C4-2B (cell line): ENCODE measurements at regions not wholly inside any gene's neighbourhood (a gene's known extent, or its start where the extent isn't known, plus 50 kb on each side); places are given as distances from the start of the nearest gene placed in this dataset.
A peak's percentile ranks its signal among the peaks of the same experiment; 100 is the strongest.

Experiments used
- H3K27ac ChIP-seq: fragments of 450-650 bp; 2 replicates; pipeline ENCODE4 v1.5.1; 2017
- ZFX ChIP-seq: fragments of 450-650 bp; IDR thresholded peaks from 2 replicates; pipeline ENCODE4 v1.6.1; 2017
- TF ChIP-seq, protein P1 (sequence below): fragments of 450-650 bp; conservative IDR thresholded peaks from 2 replicates; pipeline ENCODE4 v1.5.1; 2017; ENCODE audit warnings: mild to moderate bottlenecking

GRCh38 chr1:39110882-39111281, 84.7 kb downstream of the NDUFS5 start:
- no peak for TF ChIP-seq ZFX
- TF ChIP-seq, protein P1, sequence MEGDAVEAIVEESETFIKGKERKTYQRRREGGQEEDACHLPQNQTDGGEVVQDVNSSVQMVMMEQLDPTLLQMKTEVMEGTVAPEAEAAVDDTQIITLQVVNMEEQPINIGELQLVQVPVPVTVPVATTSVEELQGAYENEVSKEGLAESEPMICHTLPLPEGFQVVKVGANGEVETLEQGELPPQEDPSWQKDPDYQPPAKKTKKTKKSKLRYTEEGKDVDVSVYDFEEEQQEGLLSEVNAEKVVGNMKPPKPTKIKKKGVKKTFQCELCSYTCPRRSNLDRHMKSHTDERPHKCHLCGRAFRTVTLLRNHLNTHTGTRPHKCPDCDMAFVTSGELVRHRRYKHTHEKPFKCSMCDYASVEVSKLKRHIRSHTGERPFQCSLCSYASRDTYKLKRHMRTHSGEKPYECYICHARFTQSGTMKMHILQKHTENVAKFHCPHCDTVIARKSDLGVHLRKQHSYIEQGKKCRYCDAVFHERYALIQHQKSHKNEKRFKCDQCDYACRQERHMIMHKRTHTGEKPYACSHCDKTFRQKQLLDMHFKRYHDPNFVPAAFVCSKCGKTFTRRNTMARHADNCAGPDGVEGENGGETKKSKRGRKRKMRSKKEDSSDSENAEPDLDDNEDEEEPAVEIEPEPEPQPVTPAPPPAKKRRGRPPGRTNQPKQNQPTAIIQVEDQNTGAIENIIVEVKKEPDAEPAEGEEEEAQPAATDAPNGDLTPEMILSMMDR, result no peak

GRCh38 chr1:39113109-39113743, 87.1 kb downstream of the NDUFS5 start:
- TF ChIP-seq ZFX, result no peak
- TF ChIP-seq, protein P1, result no peak
- no peak overlapping the region for H3K27ac ChIP-seq

More at GRCh38 chr1:39110882-39111281, 84.7 kb downstream of the NDUFS5 start:
- H3K27ac ChIP-seq, result no peak overlapping the region

- TF ChIP-seq ZFX, result no peak
- H3K27ac ChIP-seq, result no peak overlapping the region
These were observed 89.0 kb upstream of the MACF1 start for GRCh38 chr1:39115271-39116110.

GRCh38 chr1:39116116-39116607, 88.3 kb upstream of the MACF1 start:
- TF ChIP-seq ZFX, result no peak
- TF ChIP-seq, protein P1, result no peak
- H3K27ac ChIP-seq, result no peak overlapping the region

- peak overlapping the region; percentile 51; the same call in 1 of the 2 replicates for H3K27ac ChIP-seq
- TF ChIP-seq, protein P1, result no peak
- no peak for TF ChIP-seq ZFX
These were observed 87.4 kb upstream of the MACF1 start for GRCh38 chr1:39116860-39117728.

DNA sequence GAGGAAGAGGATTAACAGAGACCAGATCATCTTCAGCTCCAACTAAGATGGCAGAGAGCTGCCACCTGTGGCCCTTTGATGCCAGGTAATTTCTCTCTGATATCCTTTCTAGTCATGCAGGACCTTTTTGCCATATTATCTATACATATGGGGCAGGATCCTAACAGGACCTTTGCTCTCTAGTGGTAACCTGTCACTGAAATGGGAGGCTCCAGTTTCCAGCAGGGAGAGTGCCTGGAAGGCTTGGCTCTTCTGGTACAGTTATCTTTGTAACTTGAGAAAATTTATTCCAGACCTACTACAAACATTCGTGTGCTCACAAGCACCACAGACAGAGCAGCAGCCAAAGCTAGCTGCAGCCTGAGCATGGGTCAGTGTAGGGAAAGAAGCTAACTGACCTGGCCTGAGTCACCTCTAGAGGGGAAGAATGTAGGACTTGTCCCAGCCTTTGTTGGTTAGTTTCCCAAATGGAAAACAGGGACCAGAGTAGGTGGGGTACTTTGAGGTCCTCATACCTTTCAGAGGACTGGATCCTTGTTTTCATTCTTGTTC, 86.5 kb upstream of the MACF1 start:
- H3K27ac ChIP-seq, result peak overlapping the region; percentile 51; the same call in 1 of the 2 replicates
- TF ChIP-seq ZFX, result no peak
- TF ChIP-seq, protein P1, result no peak

DNA sequence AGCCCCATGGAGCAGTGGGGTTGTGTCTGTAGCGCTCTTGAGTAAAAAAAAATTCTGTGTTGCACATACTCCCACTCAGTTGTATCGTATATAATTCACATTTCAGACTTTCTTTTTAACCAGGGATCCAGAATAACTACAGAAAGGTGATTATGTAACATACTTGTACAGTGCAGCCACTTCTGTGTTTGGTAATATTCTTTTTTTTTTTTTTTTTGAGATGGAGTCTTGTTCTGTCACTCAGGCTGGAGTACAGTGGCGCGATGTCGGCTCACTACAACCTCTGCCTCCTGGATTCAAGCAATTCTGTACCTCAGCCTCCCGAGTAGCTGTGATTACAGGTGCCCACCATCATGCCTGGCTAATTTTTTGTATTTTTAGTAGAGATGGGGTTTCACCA, 82.4 kb upstream of the MACF1 start:
- TF ChIP-seq, protein P1, result no peak
- no peak for TF ChIP-seq ZFX
- no peak overlapping the region for H3K27ac ChIP-seq
